HepG2 (cell line): ENCODE measurements at regions not wholly inside any gene's neighbourhood (a gene's known extent, or its start where the extent isn't known, plus 50 kb on each side); places are given as distances from the start of the nearest gene placed in this dataset.

Experiments
- ATAC-seq: fragments of 200-7000 bp; cut with Tn5 transposase; 3 replicates; pipeline ENCODE4 v1.9.1; 2020; ENCODE audit warnings: mild to moderate bottlenecking, moderate library complexity
- BruUV-seq: library from RNA; stranded (reverse); fragments of 400-500 nt; replicated peaks from 2 replicates; lab custom pipeline; 2021; lab: Mats Ljungman, UMichigan
- CTCF ChIA-PET: fragments of 300-600 bp; formaldehyde crosslinking; extraction: SDS; loops from one replicate; lab custom pipeline; 2021; ENCODE audit warnings: low total read pairs, inconsistent platforms, low intra/inter-chr PET ratio; lab: Yijun Ruan, JAX
- POLR2A ChIA-PET: fragments of 350-600 bp; sonication (Branson Sonifier 250); formaldehyde crosslinking; loops from one replicate; lab custom pipeline; 2020; ENCODE audit warnings: antibody characterized with exemption, inconsistent platforms; lab: Yijun Ruan, JAX
- DNase-seq: peaks from one replicate; pipeline ENCODE4 v3.0.0-alpha.2; 2015; ENCODE audit warnings: low spot score
- FAIRE-seq: peaks from 3 replicates; lab custom pipeline; 2011; peaks lifted over from hg19 to GRCh38; lab: Jason Lieb, UNC
- H2AFZ ChIP-seq: one replicate; pipeline ENCODE4 v1.6.1; 2011; ENCODE audit warnings: low read length, inconsistent platforms
- H3K27ac ChIP-seq: fragments of 300-600 bp; 3 replicates; pipeline ENCODE4 v1.8.0; 2011; ENCODE audit warnings: mixed run types, mild to moderate bottlenecking, mixed read lengths, low read length, inconsistent platforms; ENCODE audit not compliant: insufficient read depth; ENCODE audit errors: extremely low read length
- H3K27me3 ChIP-seq, 2 experiments: fragments of 200-600 bp in 1 of 2; 2 replicates in 1 of 2; 3 replicates in 1 of 2; pipeline versions ENCODE4 v1.6.0 to v1.8.0; 2011; ENCODE audit warnings: low read length in 2 of 2, mild to moderate bottlenecking in 2 of 2, moderate library complexity in 2 of 2, inconsistent platforms in 1 of 2; ENCODE audit not compliant: insufficient read depth in 2 of 2, control insufficient read depth in 1 of 2
- H3K36me3 ChIP-seq, 2 experiments: fragments of 200-600 bp in 1 of 2; replicated peaks in 1 of 2; 2 replicates in 1 of 2; 3 replicates in 1 of 2; pipeline versions ENCODE4 v1.5.1 to v1.8.0; 2011; ENCODE audit warnings: low read length in 2 of 2, inconsistent platforms in 1 of 2; ENCODE audit not compliant: insufficient read depth in 2 of 2, control insufficient read depth in 1 of 2
- H3K4me1 ChIP-seq: 2 replicates; pipeline ENCODE4 v1.5.1; 2012; ENCODE audit warnings: low read length, inconsistent platforms; ENCODE audit not compliant: insufficient read depth
- H3K4me2 ChIP-seq: 2 replicates; pipeline ENCODE4 v1.6.0; 2011; ENCODE audit warnings: low read depth, low read length, inconsistent platforms
- H3K4me3 ChIP-seq, 3 experiments: fragments of 200-600 bp in 1 of 3; sonication (generic), shearing (Covaris generic) in 1 of 3; replicated peaks in 1 of 3; 2 replicates each; pipeline ENCODE4 v1.5.1; 2011 to 2016; ENCODE audit warnings: low read length in 3 of 3, inconsistent platforms in 2 of 3, low read depth in 2 of 3, mild to moderate bottlenecking in 2 of 3, control low read depth in 1 of 3, mixed read lengths in 1 of 3; ENCODE audit not compliant: insufficient read depth in 1 of 3
- H3K79me2 ChIP-seq: one replicate; pipeline ENCODE4 v1.6.1; 2011; ENCODE audit warnings: low read length, inconsistent platforms; ENCODE audit not compliant: insufficient read depth
- H3K9ac ChIP-seq: 2 replicates; pipeline ENCODE4 v1.6.0; 2011; ENCODE audit warnings: mild to moderate bottlenecking, low read depth, low read length, inconsistent platforms; ENCODE audit not compliant: insufficient read depth
- H3K9me3 ChIP-seq: 2 replicates; pipeline ENCODE4 v1.5.1; 2012; ENCODE audit warnings: mild to moderate bottlenecking, low read length
- H4K20me1 ChIP-seq: 2 replicates; pipeline ENCODE4 v1.6.0; 2011; ENCODE audit warnings: inconsistent platforms, mild to moderate bottlenecking, low read length, moderate library complexity; ENCODE audit not compliant: insufficient read depth
- FOXM1 ChIP-seq: sonication (generic); formaldehyde crosslinking; IDR thresholded peaks from 2 replicates; pipeline ENCODE4 v1.5.0; 2020; ENCODE audit warnings: missing genetic modification reagents
- NFE2L2 ChIP-seq: fragments of 150-350 bp; IDR thresholded peaks from 2 replicates; pipeline ENCODE4 v1.6.1; 2014; ENCODE audit warnings: low read length
- NR0B2 ChIP-seq: sonication (generic); formaldehyde crosslinking; IDR thresholded peaks from 2 replicates; pipeline ENCODE4 v1.4.0; 2020; ENCODE audit warnings: mild to moderate bottlenecking, missing genetic modification reagents
- RFXAP ChIP-seq: sonication (generic); formaldehyde crosslinking; IDR thresholded peaks from 2 replicates; pipeline ENCODE4 v1.4.0; 2020; ENCODE audit warnings: missing genetic modification reagents, borderline replicate concordance
- SNRNP70 ChIP-seq: fragments of 200-400 bp; formaldehyde crosslinking; IDR thresholded peaks from 2 replicates; pipeline ENCODE4 v1.6.1; 2017; ENCODE audit warnings: mild to moderate bottlenecking, low read depth, low read length, moderate library complexity
- ZFP91 ChIP-seq: sonication (generic); formaldehyde crosslinking; IDR thresholded peaks from 2 replicates; pipeline ENCODE4 v1.9.0; 2022; ENCODE audit warnings: missing genetic modification reagents, mild to moderate bottlenecking, borderline replicate concordance
- ZNF367 ChIP-seq: sonication (generic); formaldehyde crosslinking; IDR thresholded peaks from 2 replicates; pipeline ENCODE4 v1.4.0; 2020; ENCODE audit warnings: missing genetic modification reagents, borderline replicate concordance
- ZNF878 ChIP-seq: sonication (generic); formaldehyde crosslinking; IDR thresholded peaks from 2 replicates; pipeline ENCODE4 v1.8.1; 2023; ENCODE audit warnings: mild to moderate bottlenecking, missing genetic modification reagents, moderate library complexity
- WGBS: methylation state at CpG from one replicate; pipeline ENCODE4 v1.1.6; 2017; ENCODE audit warnings: low lambda C conversion rate; 5-methylcytosine and 5-hydroxymethylcytosine counted together
- in situ Hi-C: cut with HindIII; loops from 2 replicates; pipeline ENCODE4 v1.10.0; 2017; ENCODE audit warnings: low pct_unique_long_range_greater_than_20kb; ENCODE audit not compliant: extremely low pct_ligation_motif_present
- intact Hi-C: fragments of 100-400 bp; cut with micrococcal nuclease; formaldehyde crosslinking; loops from one replicate; pipeline ENCODE4 v1.10.0; 2022; ENCODE audit not compliant: unreplicated experiment

- peak overlapping the region; percentile 93 for H3K4me2 ChIP-seq
- FAIRE-seq, result no peak
- H3K9ac ChIP-seq, result no peak overlapping the region
- no peaks in the 10 kb centered on the region for H3K79me2 ChIP-seq
- H3K4me3 ChIP-seq, result peak overlapping the region in 1 of 3 experiments; percentile 59; a peak in 2 of 6 replicates
- BruUV-seq, result no TSS peak
- H3K9me3 ChIP-seq, result no peaks in the 10 kb centered on the region
- TF ChIP-seq FOXM1 (CRISPR knock-in tag), result no peak
- no peak for TF ChIP-seq NR0B2
- no peak for TF ChIP-seq SNRNP70
- no peak for TF ChIP-seq ZNF878
- TF ChIP-seq NFE2L2, result no peak
- no peak for TF ChIP-seq ZNF367 (CRISPR knock-in tag)
- TF ChIP-seq ZFP91 (CRISPR knock-in tag), result no peak
- no peak for TF ChIP-seq RFXAP (CRISPR knock-in tag)
- TF ChIP-seq, all 625 proteins: peak for 0
- H3K36me3 ChIP-seq, result no peaks in the 10 kb centered on the region
- peaks cover 48% of the 10 kb centered on the region for H3K4me1 ChIP-seq
- CTCF ChIA-PET, result no interaction called here
- no peak overlapping the region for H3K27ac ChIP-seq
- 66% methylated on average over 2 of the region's 2 CpGs for WGBS
- ATAC-seq (no peak), DNase-seq (no peak)
- in situ Hi-C loops (no loop called here), intact Hi-C loops (loop anchor here (1.0 to 5.0 kb wide), 2 partner anchors 52 to 144 kb away; no protein-coding TSS in a partner anchor)
- no peaks in the 10 kb centered on the region for H4K20me1 ChIP-seq
- no peak overlapping the region for H2AFZ ChIP-seq
- no peaks in the 10 kb centered on the region for H3K27me3 ChIP-seq
- POLR2A ChIA-PET, result no interaction called here
These were observed 143.1 kb downstream of the CD164 start for GRCh38 chr6:109239160-109239559.
